22Rv1 (cell line): ENCODE measurements at regions not wholly inside any gene's neighbourhood (a gene's known extent, or its start where the extent isn't known, plus 50 kb on each side); places are given as distances from the start of the nearest gene placed in this dataset.

Source experiments
- CTCF ChIP-seq: fragments of 450-650 bp; IDR thresholded peaks from 2 replicates; pipeline ENCODE4 v1.5.1; 2017; ENCODE audit warnings: mild to moderate bottlenecking
- ZFX ChIP-seq: fragments of 450-650 bp; IDR thresholded peaks from 2 replicates; pipeline ENCODE4 v1.6.1; 2017; ENCODE audit warnings: antibody characterized with exemption, borderline replicate concordance

- TF ChIP-seq CTCF (peak; percentile 37; the same call in 1 of the 2 replicates), ZFX (no peak)
Measured at GRCh38 chr4:23966725-23967124, 76.9 kb upstream of the PPARGC1A start.
